Stimulated activated CD8-positive, alpha-beta memory T cell treated with anti-CD3 and anti-CD28 coated beads, Interleukin-4, amount 100 ng/mL, for 1 hour (primary cell): ENCODE measurements at regions not wholly inside any gene's neighbourhood (a gene's known extent, or its start where the extent isn't known, plus 50 kb on each side); places are given as distances from the start of the nearest gene placed in this dataset.
"Not testable (repeated sequence)": the region's sequence is repeated elsewhere in the genome, so short reads cannot be mapped to it uniquely, and the experiment has no call there.

Experiments used
- DNase-seq, 2 donors: peaks; one replicate each; pipeline ENCODE4 v3.0.0-alpha.2; 2020; ENCODE audit warnings: low read depth in 2 of 2, low spot score in 1 of 2

DNA sequence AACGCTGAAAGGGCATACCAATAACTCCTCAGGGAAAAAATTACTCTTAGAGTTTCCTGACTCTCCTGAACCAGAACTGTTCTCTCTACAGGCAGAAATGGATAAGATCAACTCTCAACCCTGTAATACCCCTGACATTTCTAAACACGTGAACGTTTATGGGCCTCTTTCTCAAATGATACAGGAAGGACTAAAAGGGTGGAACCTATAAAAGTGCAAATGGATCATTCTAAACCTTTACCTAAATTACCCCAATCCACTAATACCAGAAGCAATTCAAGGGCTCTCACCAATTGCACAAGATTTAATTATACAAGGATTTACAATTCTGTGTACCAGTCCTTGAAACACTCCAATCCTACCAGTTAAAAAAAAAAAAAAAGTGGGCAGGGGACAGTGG is 98.0 kb upstream of the FAM174B start:
- DNase-seq, result no peak

DNA sequence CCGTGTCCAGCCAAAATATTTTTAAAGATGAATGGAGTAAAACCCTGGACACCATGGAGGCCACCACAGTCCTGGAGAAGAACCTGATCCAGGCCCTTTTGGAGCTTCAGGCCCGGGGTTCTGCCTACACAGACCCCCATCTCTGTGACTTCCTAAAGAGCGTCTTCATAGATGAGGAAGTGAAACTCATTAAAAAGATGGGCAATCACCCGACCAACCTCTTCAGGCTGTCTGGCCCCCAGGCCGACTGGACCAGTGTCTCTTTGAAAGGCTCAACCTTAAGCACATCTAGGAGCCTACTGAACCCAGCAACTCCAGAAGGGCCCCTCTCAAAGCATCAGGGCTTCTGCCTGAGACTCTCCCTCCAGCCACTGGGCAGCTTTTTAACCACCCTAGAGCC is 107.9 kb upstream of the FAM174B start:
- DNase-seq, result no peak

DNA sequence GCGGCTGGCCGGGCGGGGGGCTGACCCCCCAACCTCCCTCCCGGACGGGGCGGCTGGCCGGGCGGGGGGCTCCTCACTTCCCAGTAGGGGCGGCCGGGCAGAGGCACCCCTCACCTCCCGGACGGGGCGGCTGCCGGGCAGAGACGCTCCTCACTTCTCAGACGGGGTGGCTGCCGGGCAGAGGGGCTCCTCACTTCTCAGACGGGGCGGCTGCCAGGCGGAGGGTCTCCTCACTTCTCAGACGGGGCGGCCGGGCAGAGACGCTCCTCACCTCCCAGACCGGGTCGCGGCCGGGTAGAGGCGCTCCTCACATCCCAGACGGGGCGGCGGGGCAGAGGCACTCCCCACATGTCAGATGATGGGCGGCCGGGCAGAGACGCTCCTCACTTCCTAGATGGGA is 112.6 kb upstream of the FAM174B start:
- DNase-seq, result not testable (repeated sequence)

DNA sequence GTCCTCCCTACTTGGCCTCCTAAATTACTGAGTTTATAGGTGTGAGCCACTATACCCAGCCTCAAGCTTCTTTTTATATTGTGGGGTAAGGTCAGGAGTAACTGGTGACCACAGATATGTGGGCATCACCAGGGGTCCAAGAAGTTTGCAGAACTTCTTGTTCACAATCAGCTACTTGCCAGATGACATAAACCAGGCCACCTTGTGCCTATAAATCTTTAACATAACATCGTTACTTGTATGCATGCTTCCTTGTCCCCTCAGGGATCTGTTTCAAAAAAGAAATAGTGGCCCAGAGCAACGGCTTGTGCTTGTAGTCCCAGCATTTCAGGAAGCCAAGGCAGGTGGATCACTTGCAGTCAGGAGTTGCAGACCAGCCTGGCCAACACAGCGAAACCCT is 115.1 kb upstream of the FAM174B start:
- DNase-seq, result no peak

DNA sequence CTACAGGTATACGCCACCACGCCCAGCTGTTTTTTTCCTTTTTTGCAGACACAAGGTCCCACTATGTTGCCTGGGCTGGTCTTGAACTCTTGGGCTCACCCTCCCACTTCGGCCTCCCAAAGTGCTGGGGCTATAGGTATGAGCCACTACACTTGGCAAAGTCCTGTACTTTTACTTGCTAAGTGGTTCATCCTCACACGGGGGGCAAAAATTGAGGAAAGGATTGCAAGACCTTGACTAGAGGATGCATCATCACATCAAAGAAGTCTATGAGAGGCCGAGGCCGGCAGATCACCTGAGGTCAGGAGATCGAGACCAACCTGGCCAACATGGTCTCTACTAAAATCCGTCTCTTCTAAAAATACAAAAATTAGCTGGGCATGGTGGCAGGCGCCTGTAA is 116.5 kb upstream of the FAM174B start:
- no peak for DNase-seq

DNA sequence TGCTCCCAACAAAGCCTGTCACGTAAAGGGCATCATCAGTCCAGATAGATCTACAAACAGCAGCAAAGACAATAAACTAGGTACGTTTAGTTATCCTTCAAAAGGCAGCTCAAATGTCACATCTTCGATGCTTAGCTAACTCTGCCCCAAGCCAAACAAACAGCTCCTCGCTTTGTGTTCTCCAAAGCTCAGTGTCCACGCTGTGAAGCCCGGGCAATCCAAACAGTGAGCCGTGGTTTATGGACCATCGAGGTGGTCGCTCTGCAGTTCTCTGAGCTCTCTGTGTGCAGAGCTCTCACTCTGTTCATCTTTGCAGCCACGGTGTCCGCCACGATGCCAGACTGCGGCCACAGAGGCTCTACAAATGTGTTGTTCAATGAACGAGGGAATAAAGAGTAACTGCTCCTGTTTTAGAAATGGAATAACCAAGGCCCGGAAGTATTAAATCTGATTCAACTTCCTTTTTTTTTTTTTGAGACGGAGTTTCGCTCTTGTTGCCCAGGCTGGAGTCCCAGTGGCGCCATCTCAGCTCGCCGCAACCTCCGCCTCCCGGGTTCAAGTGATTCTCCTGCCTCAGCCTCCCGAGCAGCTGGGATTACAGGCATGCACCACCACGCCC is 117.2 kb upstream of the FAM174B start:
- DNase-seq, result no peak

DNA sequence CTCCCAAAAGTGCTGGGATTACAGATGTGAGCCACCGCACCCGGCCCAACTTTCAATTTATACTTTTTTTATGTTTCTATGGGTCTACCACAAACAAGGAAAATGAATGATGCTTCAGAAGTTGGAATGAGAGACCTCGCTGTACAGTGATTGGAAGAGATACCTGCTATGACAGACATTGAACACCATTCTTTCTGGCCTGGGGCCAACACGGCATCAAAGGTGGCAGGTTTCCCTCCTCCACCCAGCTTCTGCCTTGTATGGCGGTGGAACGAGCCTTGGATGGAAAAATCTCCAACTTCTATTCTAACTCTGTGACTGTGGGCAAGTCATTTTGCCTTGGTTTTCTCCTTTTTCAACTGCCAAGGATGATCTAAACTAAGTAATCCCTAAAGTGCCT is 117.8 kb upstream of the FAM174B start:
- DNase-seq, result no peak

DNA sequence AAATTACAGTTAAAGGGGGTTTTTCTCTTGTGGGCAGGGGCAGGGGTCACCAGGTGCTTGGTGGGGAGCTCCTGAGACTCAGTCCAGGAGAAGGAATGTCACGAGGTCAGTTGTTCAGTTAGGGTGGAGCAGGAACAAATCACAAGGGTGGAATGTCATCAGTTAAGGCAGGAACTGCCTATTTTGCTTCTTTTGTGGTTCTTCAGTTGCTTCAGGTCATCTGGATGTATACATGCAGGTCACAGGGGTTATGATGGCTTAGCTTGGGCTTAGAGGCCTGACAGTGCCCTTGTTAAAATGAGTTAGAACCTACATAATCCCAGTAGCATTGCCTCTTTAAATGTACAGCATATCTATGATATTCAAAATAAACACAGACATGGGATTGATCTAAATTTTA is 120.2 kb upstream of the CHD2 start:
- DNase-seq, result no peak

DNA sequence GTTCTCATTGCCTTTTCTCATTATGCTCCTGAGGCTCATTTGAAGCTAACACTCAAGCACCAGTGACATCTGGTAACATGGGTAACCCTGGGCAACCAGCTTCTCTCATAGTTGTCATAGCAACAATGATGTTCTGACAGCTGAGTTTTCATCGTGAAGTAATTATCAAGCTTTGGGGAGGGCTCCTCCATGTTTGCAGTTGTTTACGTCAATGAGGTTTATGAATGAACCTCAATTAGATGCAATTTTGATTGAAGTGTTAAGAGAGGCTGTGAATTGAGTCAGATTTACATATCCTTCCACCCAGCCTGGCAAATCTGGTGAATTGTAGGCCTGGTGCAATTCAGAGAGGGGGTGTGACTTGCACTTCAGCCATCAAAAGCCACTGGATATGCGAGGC is 119.3 kb upstream of the CHD2 start:
- no peak for DNase-seq

DNA sequence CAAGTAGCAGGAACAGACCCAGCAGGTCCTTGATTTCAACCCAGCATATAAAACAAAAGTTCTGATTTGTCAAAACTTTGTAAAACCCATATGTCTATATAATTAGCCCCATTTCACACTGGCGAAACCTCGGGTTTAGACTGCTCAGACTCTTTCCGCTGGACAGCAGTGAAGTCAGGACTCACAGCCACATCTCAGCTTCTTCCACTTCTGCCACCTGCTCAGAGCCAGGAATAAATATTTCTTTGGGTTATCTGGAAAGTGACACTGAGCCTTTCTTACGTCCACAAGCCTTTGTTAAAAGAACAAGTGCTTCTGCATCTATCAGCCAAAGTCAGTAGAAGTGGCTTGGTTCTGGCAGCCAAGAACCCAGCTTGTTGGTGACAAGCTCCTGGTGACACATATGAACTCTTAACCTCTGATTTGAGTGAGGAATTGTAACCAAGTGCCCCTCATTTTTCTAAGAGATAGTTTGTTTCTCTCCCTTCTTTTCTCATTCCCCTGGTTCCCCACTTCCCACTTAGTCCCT is 118.1 kb upstream of the CHD2 start:
- no peak for DNase-seq

DNA sequence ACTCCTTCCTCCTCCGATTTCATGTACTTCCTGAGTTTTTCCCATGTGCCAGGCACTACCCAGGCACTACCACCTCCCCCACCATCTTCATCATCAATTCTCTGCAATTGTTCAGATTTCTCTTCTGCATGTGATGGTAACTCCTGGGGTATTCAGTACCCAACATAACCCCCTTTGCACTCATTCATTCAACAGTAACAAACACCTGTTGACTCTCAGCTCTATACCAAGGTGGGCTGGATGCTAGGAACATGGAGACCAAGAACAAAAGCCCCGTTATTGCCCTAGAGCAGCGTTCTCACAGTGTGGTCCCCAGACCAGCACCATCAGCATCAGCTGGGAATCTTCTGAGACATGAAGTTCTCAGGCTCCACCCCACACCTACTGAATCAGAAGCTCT is 113.0 kb upstream of the CHD2 start:
- DNase-seq, result no peak

DNA sequence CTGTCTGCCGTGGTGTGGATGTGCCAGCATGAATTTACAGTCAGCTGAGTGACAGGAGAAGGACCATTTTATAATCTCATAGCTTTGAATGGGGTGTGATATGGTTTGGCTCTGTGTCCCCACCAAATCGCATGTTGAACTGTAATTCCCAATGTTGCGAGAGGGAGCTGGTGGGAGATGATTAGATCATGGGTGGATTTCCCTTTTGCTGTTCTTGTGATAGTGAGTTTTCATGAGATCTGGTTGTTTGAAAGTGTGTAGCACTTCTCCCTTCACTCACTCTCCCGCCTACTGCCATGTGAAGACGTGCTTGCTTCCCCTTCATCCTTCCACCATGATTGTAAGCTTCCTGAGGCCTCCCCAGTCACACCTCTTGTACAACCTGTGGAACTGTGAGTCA is 111.9 kb upstream of the CHD2 start:
- no peak for DNase-seq

DNA sequence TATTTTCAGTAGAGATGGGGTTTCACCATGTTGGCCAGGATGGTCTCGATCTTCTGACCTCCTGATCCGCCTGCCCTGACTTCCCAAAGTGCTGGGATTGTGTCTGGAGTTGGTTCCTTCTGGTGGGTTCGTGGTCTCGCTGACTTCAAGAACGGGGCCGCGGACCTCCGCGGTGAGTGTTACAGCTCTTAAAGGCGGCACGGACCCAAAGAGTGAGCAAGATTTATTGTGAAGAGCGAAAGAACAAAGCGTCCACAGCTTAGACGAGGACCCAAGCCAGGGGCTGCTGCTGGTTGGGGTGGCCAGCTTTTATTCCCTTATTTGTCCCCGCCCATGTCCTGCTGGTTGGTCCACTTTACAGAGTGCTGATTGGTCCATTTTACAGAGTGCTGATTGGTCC is 111.3 kb upstream of the CHD2 start:
- DNase-seq, result not testable (repeated sequence)

DNA sequence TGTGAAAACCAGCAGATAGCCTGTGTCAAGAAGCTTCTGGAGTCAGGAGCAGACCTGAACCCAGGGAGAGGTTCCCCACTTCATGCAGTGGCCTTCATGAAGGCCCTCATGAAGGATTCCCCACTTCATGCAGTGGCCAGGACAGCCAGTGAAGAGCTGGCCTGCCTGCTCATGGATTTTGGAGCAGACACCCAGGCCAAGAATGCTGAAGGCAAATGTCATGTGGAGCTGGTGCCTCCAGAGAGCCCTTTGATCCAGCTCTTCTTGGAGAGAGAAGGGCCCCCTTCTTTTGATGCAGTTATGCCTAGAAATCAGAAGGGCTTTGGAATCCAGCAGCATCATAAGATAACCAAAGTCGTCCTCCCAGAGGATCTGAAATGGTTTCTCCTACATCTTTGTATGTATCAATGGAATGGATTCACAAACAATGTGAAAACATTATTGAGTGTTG is 103.9 kb upstream of the CHD2 start:
- DNase-seq, result no peak

DNA sequence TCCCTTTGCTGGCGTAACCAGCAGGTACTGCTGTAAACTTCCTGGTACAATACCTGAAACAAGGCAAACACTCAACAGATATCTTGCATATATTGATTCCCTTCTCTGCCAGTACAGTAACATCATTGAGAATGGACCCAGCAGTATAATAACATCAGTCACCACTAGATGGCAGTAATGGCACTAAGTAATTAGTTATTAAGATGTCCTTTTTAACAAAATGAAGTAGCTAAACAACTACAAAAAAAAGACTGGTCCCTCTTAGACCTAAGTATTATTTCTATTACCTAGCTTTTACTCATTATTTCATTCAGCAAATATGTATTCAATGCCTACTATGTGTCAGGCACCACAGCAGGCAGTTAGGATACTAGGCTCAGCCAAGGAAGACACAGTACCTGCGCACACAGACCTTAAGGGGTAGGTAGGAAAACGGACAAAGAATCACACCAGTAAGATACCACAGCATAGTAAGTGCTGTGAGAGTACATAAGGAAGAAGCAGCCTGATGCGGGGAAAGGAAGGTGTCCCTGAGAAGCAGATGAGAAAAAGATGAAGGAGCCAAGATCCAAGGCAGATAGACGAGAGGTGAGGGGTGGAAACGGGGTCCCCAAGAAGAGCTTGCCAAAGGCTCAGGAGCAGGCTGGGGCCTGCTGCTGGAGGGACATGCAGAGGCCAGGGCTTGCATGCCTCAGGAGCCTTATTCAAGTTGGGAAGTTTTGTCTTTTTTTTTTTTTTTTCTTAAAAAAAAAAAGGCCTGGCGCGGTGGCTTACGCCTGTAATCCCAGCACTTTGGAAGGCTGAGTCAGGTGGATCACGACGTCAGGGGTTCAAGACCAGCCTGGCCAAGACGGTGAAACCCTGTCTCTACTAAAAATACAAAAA is 102.7 kb upstream of the CHD2 start:
- no peak for DNase-seq

DNA sequence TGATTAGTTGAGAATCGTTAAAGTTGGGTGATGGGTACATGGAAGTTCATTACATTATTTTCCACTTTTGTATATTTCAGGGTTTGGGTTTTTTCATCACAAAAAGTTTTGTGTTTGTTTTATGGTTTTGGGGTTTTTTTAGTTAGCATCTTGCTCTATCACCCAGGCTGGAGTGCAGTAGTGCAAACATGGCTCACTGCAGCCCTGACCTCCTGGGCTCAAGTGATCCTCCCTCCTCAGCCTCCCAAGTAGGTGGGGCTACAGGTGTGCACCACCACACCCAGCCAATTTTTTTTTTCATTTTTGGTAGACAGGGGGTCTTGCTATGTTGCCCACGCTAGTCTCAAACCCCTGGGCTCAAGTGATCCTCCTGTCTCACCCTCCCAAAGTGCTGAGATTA is 100.1 kb upstream of the CHD2 start:
- DNase-seq, result no peak

DNA sequence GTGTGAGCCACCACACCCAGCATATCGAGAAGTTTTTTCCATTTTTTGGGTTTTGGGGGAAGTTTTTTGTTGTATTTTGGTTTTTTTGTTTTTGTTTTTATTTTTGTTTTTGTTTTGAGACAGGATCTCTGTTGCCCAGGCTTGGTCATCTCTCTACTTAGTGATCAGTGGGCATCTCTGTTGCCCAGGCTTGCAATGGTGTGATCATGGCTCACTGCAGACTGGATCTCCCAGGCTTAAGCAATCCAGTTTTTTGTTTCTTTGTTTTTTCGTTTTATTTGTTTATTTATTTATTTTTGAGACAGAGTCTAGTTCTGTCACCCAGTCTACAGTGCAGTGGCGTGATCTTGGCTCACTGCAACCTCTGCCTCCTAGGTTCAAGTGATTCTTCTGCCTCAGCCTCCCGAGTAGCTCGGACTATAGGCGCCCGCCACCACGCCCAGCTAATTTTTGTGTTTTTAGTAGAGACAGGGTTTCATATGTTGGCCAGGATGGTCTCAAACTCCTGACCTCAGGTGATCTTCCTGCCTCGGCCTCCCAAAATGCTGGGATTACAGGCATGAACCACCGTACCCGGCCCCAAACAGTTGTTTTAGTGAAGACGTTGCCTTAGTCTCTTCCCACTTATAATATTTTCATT is 99.6 kb upstream of the CHD2 start:
- DNase-seq, result not testable (repeated sequence)

DNA sequence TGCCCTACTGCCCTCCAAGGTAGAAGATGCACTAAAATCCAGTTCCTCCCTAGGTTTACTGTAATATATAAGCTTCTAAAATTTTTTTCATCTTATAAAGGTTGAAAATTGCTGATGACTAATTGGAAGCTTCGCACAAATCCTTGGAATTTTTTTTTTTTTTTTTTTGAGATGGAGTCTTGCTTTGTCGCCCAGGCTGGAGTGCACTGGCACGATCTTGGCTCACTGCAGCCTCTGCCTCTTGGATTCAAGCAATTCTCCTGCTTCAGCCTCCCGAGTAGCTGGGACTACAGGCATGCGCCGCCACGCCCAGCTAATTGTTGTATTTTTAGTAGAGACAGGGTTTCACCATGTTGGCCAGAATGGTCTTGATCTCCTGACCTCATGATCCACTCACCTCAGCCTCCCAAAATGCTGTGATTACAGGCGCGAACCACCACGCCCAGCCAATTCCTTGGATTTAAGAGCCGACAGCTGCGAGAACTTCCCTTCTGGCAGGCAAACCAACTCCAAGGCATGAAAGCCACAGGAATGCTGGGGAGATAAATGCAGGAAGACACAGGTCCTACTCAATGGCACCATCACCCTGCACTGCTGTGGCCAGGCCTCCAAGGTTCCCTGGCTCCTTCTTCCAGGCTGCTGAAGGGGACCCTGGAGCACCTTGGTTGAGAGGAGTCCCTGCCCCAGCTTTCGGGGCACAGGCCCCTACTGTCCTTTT is 98.9 kb upstream of the CHD2 start:
- DNase-seq, result not testable (repeated sequence)

DNA sequence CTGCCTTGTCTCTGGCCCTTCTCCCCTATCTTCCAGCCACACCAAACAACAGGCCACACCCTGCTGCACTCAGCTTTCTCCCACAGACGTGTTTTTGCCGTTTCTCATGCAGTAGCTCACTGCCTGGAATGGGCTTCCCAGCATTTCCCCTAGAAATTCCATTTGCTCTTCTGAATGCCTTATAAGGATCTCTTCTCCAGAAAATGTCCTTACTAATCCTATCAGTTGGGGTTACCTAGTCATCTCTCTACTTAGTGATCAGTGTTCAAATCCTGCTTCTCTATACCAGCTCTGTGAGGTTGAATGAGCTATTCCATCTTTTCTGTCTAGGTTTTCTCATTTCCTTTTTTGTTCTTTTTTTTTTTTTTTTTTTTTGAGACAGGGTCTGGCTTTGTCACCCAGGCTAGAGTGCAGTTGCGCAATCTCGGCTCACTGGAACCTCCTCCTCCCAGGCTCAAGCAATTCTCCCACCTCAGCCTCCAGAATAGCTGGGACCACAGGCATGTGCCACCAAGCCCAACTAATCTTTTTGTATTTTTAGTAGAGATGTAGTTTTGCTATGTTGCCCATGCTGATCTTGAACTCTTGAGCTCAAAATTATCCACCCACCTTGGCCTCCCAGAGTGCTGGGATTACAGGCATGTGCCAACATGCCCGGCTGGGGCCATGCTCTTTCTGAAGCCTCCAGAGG is 98.2 kb upstream of the CHD2 start:
- no peak for DNase-seq

DNA sequence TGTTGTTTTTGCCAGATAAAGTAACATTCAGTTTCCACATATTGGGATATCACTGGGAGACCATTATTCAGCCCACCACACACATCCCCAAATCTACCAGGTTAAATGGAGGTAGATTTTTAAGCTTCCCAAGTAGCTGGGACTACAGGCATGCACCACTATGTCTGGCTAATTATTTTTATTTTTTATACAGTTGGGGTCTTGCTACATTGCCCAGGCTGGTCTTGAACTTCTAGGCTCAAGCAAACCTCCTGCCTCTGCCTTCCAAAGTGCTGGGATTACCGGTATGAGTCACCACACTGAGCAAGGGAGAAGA is 96.6 kb upstream of the CHD2 start:
- DNase-seq, result no peak
